ENCODE measurements at regions not wholly inside any gene's neighbourhood (a gene's known extent, or its start where the extent isn't known, plus 50 kb on each side); places are given as distances from the start of the nearest gene placed in this dataset.
"Not testable (repeated sequence)": the region's sequence is repeated elsewhere in the genome, so short reads cannot be mapped to it uniquely, and the experiment has no call there.

- no peak for DNase-seq
These were observed 1013.9 kb upstream of the GYPC start for GRCh38 chr2:125642032-125642431.

GRCh38 chr2:125643128-125643527 lies 1012.8 kb upstream of the GYPC start:
- no peak for DNase-seq

GRCh38 chr2:125643585-125643984 lies 1012.4 kb upstream of the GYPC start:
- no peak for DNase-seq

- DNase-seq = no peak
These were observed 1011.7 kb upstream of the GYPC start for GRCh38 chr2:125644257-125644656.

- no peak for DNase-seq
These were observed 1003.7 kb upstream of the GYPC start for GRCh38 chr2:125652280-125652679.

GRCh38 chr2:125654226-125654625 lies 1001.7 kb upstream of the GYPC start:
- no peak for DNase-seq

GRCh38 chr2:125656190-125656589 lies 999.8 kb upstream of the GYPC start:
- no peak for DNase-seq

- DNase-seq = no peak
These were observed 997.4 kb upstream of the GYPC start for GRCh38 chr2:125658583-125658982.

- DNase-seq = not testable (repeated sequence)
These were observed 995.6 kb upstream of the GYPC start for GRCh38 chr2:125660369-125660768.

- no peak for DNase-seq
These were observed 988.3 kb upstream of the GYPC start for GRCh38 chr2:125667630-125668029.

- DNase-seq = no peak
These were observed 976.1 kb upstream of the GYPC start for GRCh38 chr2:125679903-125680302.

- DNase-seq = no peak
These were observed 975.1 kb upstream of the GYPC start for GRCh38 chr2:125680809-125681208.

- DNase-seq = no peak
These were observed 974.4 kb upstream of the GYPC start for GRCh38 chr2:125681576-125681975.

- DNase-seq = no peak
These were observed 973.8 kb upstream of the GYPC start for GRCh38 chr2:125681976-125682805.

- DNase-seq = no peak
These were observed 971.7 kb upstream of the GYPC start for GRCh38 chr2:125684256-125684655.

- no peak for DNase-seq
These were observed 971.0 kb upstream of the GYPC start for GRCh38 chr2:125684932-125685331.

GRCh38 chr2:125696560-125696959 lies 959.4 kb upstream of the GYPC start:
- no peak for DNase-seq

GRCh38 chr2:125698280-125698679 lies 957.7 kb upstream of the GYPC start:
- no peak for DNase-seq

- no peak for DNase-seq
These were observed 954.9 kb upstream of the GYPC start for GRCh38 chr2:125701070-125701469.

GRCh38 chr2:125707611-125708010 lies 948.3 kb upstream of the GYPC start:
- no peak for DNase-seq

- no peak for DNase-seq
These were observed 945.4 kb upstream of the GYPC start for GRCh38 chr2:125710561-125710960.

GRCh38 chr2:125711075-125711474 lies 944.9 kb upstream of the GYPC start:
- no peak for DNase-seq

GRCh38 chr2:125713533-125713932 lies 942.4 kb upstream of the GYPC start:
- no peak for DNase-seq

- DNase-seq = no peak
These were observed 934.8 kb upstream of the GYPC start for GRCh38 chr2:125721072-125721721.

- no peak for DNase-seq
These were observed 925.0 kb upstream of the GYPC start for GRCh38 chr2:125730921-125731320.

Measured in stimulated activated CD4-positive, alpha-beta T cell treated with anti-CD3 and anti-CD28 coated beads, Interleukin-12 subunit alpha, Interleukin-12 subunit beta, amount 100 ng/mL, for 4 hours (primary cell).